HG03135 (cell line): ENCODE measurements at regions not wholly inside any gene's neighbourhood (a gene's known extent, or its start where the extent isn't known, plus 50 kb on each side); places are given as distances from the start of the nearest gene placed in this dataset.
A peak's percentile ranks its signal among the peaks of the same experiment; 100 is the strongest.

Experiments
- ATAC-seq: cut with Tn5 transposase; IDR thresholded peaks from one replicate; pipeline ENCODE4 v1.9.1; 2021; ENCODE audit warnings: mild to moderate bottlenecking, moderate library complexity; ENCODE audit not compliant: unreplicated experiment

DNA sequence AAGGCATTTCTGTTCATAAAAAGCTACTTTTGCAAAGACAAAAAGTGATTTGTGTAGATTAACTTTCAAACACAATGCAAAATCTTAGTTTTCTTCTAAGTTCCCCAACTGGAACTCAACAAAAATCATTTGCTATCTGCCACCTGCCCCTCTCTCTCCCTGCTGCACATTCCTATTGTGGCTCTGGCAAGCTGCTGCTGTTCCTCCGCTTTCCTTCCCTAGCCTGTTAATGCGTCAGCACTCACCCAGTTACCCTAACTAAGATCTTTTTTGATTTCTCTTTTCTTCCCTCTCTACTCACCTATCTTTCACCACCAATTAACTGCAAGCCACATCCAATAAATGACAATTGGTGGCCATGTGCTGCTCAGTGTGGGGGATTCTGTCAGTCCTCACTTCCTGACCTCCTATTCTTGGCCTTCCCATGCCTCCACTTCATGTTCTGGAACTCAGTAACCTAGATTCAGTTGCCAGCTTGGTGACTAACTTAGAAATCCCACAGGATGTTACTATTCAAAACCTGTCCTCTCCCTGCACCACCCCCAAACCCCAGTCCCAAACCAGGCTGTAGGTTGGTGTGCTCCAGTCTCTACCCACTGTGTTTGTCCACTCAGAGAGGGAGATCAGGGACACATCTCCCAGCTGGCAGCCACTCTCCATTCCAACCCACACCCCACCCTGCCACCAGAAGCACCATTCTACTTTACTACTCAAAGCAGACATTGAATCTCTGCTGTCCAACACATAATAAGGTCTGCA, 140.2 kb upstream of the CTTNBP2 start:
- ATAC-seq: no peak

- no peak for ATAC-seq
Measured at GRCh38 chr7:118022546-118022945, 149.3 kb upstream of the CTTNBP2 start.

- no peak for ATAC-seq
Measured at GRCh38 chr7:118026791-118027190, 153.6 kb upstream of the CTTNBP2 start.

DNA sequence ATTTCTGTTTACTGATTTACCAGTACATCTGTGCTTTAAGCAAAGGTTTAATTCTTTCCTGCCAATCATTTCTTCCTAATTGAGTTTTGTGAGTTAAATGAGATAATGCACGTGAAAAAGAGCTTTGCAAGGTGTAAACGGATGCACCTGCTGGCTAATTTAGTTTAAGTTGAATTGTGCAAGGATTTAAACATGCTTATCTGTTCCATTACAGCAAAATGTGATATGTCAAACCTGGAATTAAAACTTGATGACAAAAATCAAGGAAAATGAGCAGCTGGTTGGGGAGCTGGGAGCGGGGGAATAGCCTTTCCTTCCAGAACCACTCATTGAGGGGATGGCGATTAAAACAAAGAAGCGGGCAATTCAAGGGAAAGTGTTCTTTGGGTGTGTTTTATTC, 155.0 kb upstream of the CTTNBP2 start:
- ATAC-seq: no peak

- no peak for ATAC-seq
Measured at GRCh38 chr7:118029826-118030422, 154.0 kb upstream of the LSM8 start.

DNA sequence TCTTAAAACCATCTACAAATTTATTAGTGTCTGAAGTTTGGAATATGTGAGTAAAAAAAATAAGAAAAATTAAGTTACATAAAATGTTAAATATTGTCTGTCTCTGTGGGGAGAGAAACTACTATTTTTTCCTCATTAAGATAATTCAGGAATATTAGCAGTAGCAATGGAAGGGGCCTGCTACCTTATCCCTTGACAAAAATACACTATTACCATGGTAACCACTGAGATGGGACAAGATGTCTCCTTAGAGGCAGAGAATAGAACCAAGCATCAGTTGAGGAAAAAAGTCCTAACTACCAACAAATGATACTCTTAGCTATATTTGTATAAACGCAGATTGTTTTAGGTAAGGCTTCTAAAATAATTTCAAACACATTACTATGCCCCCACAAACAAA, 150.7 kb upstream of the LSM8 start:
- ATAC-seq: no peak

GRCh38 chr7:118039963-118040489, 143.9 kb upstream of the LSM8 start:
- ATAC-seq: peak; percentile 36

- ATAC-seq: peak; percentile 85
Measured at GRCh38 chr7:118040562-118040961, 143.4 kb upstream of the LSM8 start.

DNA sequence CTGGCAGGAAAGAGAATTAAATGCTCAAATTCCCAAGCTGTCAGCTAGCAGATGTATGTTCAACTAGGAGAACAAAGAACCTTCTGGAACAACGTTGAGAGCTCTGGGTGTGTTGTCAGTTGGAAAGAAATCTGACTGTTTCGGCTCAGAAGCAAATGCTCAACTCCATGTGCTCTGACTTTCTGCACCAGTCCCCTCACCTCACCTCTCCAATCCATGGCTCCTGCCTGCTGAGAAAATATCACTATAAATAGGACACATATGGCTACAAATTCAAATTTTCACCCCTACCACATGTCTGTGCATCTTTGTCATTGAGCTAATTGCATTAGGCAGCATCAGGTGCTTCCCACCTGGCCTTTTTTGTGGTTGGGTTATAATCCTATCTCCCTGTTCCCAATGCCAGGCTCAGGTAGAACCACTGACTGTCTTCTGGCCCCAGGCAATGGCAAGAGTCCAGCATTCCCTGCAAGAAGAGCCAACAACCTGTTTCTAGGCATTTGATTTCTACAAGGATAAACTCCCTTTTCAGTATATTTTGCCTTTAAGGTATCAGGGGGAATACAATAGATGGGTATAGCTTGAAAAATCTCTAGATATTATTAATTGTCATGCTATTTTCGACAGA, 142.6 kb upstream of the LSM8 start:
- no peak for ATAC-seq

DNA sequence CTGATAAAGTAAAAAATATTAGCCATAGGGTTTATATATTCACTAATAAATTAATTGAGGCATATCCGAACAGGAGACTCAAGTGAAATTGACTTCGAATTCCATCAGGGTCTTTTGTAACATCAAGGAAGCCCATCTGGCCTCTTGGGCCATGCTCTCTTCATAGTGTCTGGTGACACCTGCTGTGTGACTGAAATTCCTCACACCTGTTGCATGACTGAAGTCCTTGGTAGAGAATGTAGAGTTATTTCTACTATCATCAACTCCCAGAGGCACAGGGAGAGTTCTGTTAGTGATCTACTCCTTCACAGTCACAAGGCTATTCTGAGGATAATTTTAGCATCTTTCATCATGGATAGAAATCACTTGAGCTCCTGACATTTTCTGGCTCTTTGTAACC, 138.3 kb upstream of the LSM8 start:
- no peak for ATAC-seq

DNA sequence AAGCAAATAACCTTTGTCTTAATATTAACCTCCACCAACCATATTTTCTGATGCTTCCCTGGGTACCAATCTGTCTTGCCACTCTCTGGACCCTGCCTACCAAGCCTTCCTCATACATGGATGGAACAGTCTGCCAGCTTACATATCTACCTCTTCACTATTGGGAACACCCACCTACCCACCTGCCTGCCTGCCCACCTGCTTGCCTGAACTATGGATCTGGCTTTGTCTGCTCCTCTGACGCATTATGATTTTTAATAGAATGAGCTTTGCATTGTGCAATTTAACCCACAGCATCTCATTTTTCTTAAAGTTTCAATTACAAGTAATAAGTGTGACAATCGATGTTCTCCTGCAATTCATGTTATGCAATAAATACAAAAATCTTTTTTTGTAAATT, 137.9 kb upstream of the LSM8 start:
- no peak for ATAC-seq

- no peak for ATAC-seq
Measured at GRCh38 chr7:118046801-118047200, 137.2 kb upstream of the LSM8 start.

- no peak for ATAC-seq
Measured at GRCh38 chr7:118052336-118052735, 131.6 kb upstream of the LSM8 start.

GRCh38 chr7:118053353-118053752, 130.6 kb upstream of the LSM8 start:
- no peak for ATAC-seq

- ATAC-seq: no peak
Measured at GRCh38 chr7:118054529-118054928, 129.4 kb upstream of the LSM8 start.

DNA sequence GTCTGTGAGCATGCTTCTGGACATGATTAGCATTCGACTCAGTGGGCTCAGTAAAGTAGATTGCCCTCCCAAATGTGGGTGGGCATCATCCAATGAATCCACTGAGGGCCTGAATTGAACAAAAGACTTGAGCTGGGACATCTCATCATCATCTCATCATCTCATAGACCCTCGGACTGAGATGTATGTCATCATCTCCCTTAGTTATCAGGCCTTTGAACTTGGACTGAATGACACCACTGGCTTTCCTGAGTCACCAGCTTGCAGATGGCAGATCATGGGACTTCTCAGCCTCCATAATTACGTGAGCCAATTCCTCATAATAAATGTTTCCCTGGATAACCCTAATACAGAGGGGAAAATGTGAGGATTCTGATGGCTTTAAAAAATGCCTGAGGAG, 128.3 kb upstream of the LSM8 start:
- ATAC-seq: no peak

GRCh38 chr7:118057404-118057803, 126.6 kb upstream of the LSM8 start:
- no peak for ATAC-seq

GRCh38 chr7:118059209-118059608, 124.8 kb upstream of the LSM8 start:
- ATAC-seq: no peak

GRCh38 chr7:118060692-118061091, 123.3 kb upstream of the LSM8 start:
- ATAC-seq: no peak

GRCh38 chr7:118061386-118061785, 122.6 kb upstream of the LSM8 start:
- no peak for ATAC-seq

GRCh38 chr7:118072893-118073674, 110.9 kb upstream of the LSM8 start:
- no peak for ATAC-seq
